ENCODE measurements at regions not wholly inside any gene's neighbourhood (a gene's known extent, or its start where the extent isn't known, plus 50 kb on each side); places are given as distances from the start of the nearest gene placed in this dataset.

DNA sequence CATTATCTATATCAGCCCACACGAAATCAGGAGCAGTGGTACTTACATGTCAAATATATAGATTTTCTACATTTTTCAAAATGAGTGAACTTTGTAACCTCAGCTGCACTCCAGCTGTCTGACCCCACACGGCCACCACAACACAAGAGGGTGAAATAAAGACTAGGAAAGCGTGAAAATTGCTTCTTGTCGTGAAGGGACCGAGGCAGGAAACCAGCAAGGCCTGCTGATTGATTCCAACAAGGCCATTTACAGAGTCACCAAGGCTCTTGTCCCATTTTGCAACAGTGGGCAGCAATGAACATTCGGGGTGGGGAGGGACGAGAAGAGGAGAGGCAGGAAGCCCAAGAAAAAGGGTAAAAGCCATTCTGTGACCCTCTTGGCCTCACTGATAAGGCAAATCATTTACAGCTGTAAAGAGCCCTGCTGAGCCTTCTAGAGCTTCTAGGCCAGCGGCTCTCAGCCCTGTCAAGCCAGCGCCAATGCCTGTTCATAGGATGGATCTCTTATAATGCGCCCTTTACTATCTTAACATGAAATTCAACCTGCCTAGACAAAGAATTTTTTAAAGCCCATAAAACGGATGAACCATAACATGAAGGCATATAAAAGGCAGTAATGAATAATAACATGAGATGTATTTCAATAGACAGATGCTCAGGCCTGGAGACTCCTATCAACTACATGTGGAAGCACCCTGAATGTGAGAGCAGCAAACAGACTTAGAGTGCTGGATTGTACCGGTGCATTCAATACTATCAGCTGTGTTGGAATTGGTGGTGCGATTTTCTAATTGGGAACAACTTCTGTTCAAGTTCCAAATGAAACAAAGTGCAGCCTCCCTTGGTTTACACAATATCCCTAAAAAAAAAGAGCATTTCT, 269.0 kb downstream of the CDCA7 start:
- H3K27me3 ChIP-seq (ENCODE audit: control insufficient read depth in 1 of 2, insufficient read depth in 2 of 2, low read length in 2 of 2) = no peaks in the 10 kb centered on the region
- no peak overlapping the region for H3K9ac ChIP-seq (ENCODE audit: low read length)
- no peaks in the 10 kb centered on the region for H3K36me3 ChIP-seq (ENCODE audit: insufficient read depth, low read length)
- no peaks in the 10 kb centered on the region for H3K9me3 ChIP-seq (ENCODE audit: low read length)
- H3K4me1 ChIP-seq (ENCODE audit: insufficient read depth, low read length) = no peaks in the 10 kb centered on the region
- H3K27ac ChIP-seq (ENCODE audit: low read depth, low read length) = no peak overlapping the region
- H3K4me3 ChIP-seq (ENCODE audit: low read depth in 1 of 2, low read length in 2 of 2) = no peak overlapping the region

DNA sequence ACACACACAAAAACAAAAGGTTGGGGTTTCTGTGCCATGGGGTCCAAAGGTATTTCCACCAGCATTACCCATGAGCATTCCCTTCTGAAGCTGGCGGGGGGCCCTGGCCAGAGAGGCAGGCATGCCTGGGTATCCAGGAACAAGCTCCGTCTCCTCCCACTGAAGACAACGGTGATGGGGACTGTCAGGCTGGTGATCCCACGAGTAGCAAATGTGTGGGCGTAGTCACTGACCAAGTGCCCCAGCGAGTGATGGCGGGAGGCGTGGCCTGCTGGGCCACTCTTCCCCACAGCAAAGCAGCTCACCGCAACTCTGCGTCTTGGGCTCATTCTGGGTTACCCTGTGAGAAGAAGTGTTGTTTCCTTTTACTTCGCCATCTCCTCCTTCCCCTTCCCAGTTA, 270.6 kb downstream of the CDCA7 start:
- Histone ChIP-seq H3K4me3 (ENCODE audit: low read depth in 1 of 2, low read length in 2 of 2) (no peak overlapping the region), H3K9me3 (ENCODE audit: low read length) (no peaks in the 10 kb centered on the region), H3K27me3 (ENCODE audit: control insufficient read depth in 1 of 2, insufficient read depth in 2 of 2, low read length in 2 of 2) (no peaks in the 10 kb centered on the region), H3K9ac (ENCODE audit: low read length) (no peak overlapping the region), H3K27ac (ENCODE audit: low read depth, low read length) (no peak overlapping the region), H3K4me1 (ENCODE audit: insufficient read depth, low read length) (no peaks in the 10 kb centered on the region), H3K36me3 (ENCODE audit: insufficient read depth, low read length) (no peaks in the 10 kb centered on the region)

GRCh38 chr2:173629076-173629475, 274.4 kb downstream of the CDCA7 start:
- H3K27me3 ChIP-seq (ENCODE audit: control insufficient read depth in 1 of 2, insufficient read depth in 2 of 2, low read length in 2 of 2) = no peaks in the 10 kb centered on the region
- no peak overlapping the region for H3K27ac ChIP-seq (ENCODE audit: low read depth, low read length)
- no peaks in the 10 kb centered on the region for H3K9me3 ChIP-seq (ENCODE audit: low read length)
- no peak overlapping the region for H3K4me3 ChIP-seq (ENCODE audit: low read depth in 1 of 2, low read length in 2 of 2)
- H3K4me1 ChIP-seq (ENCODE audit: insufficient read depth, low read length) = no peaks in the 10 kb centered on the region
- H3K36me3 ChIP-seq (ENCODE audit: insufficient read depth, low read length) = no peaks in the 10 kb centered on the region
- H3K9ac ChIP-seq (ENCODE audit: low read length) = no peak overlapping the region

DNA sequence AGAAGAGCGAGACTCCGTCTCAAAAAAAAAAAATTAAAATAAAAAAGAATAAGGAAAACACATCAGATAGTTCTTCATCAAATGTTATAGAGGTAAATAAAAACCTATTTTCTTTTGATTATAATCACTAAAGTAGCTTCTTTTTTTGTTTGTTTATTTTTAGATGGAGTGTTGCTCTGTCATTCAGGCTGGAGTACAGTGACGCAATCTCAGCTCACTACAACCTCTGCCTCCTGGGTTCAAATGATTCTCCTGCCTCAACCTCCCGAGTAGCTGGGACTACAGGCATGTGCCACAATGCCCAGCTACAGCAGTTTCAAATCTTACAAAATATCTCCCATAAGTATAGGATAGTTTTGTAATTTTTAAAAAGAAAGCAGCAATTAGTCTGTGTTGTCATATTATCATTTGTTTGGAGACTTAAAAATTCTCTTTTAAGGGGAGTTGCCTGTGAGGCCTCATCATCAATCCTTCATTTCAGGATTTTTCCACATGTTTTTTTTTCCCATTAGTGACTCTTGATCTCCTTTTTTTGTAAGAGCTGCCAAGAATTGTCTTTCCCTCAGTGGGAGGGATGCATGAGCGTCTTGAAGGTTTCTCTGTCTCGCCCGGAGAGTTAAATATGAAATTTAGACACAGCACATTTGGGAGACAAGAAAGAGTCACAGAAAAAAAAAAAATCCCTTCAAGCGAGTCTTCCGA, 275.9 kb downstream of the CDCA7 start:
- Histone ChIP-seq H3K36me3 (ENCODE audit: insufficient read depth, low read length) (no peaks in the 10 kb centered on the region), H3K9me3 (ENCODE audit: low read length) (no peaks in the 10 kb centered on the region), H3K4me3 (ENCODE audit: low read depth in 1 of 2, low read length in 2 of 2) (no peak overlapping the region), H3K9ac (ENCODE audit: low read length) (no peak overlapping the region), H3K4me1 (ENCODE audit: insufficient read depth, low read length) (no peaks in the 10 kb centered on the region), H3K27me3 (ENCODE audit: control insufficient read depth in 1 of 2, insufficient read depth in 2 of 2, low read length in 2 of 2) (no peaks in the 10 kb centered on the region), H3K27ac (ENCODE audit: low read depth, low read length) (no peak overlapping the region)

- Histone ChIP-seq H3K36me3 (ENCODE audit: insufficient read depth, low read length) (no peaks in the 10 kb centered on the region), H3K27me3 (ENCODE audit: control insufficient read depth in 1 of 2, insufficient read depth in 2 of 2, low read length in 2 of 2) (no peaks in the 10 kb centered on the region), H3K9me3 (ENCODE audit: low read length) (no peaks in the 10 kb centered on the region), H3K9ac (ENCODE audit: low read length) (no peak overlapping the region), H3K4me3 (ENCODE audit: low read depth in 1 of 2, low read length in 2 of 2) (no peak overlapping the region), H3K4me1 (ENCODE audit: insufficient read depth, low read length) (no peaks in the 10 kb centered on the region), H3K27ac (ENCODE audit: low read depth, low read length) (no peak overlapping the region)
These were observed 276.4 kb downstream of the CDCA7 start for GRCh38 chr2:173631127-173631460.

- Histone ChIP-seq H3K9me3 (ENCODE audit: low read length) (no peaks in the 10 kb centered on the region), H3K9ac (ENCODE audit: low read length) (no peak overlapping the region), H3K4me1 (ENCODE audit: insufficient read depth, low read length) (no peaks in the 10 kb centered on the region), H3K36me3 (ENCODE audit: insufficient read depth, low read length) (no peaks in the 10 kb centered on the region), H3K27ac (ENCODE audit: low read depth, low read length) (no peak overlapping the region), H3K27me3 (ENCODE audit: control insufficient read depth in 1 of 2, insufficient read depth in 2 of 2, low read length in 2 of 2) (no peaks in the 10 kb centered on the region), H3K4me3 (ENCODE audit: low read depth in 1 of 2, low read length in 2 of 2) (no peak overlapping the region)
These were observed 289.5 kb downstream of the CDCA7 start for GRCh38 chr2:173644146-173644545.

GRCh38 chr2:173647681-173648311, 293.1 kb downstream of the CDCA7 start:
- Histone ChIP-seq H3K4me3 (ENCODE audit: low read depth in 1 of 2, low read length in 2 of 2) (no peak overlapping the region), H3K9me3 (ENCODE audit: low read length) (no peaks in the 10 kb centered on the region), H3K36me3 (ENCODE audit: insufficient read depth, low read length) (no peaks in the 10 kb centered on the region), H3K4me1 (ENCODE audit: insufficient read depth, low read length) (peaks cover 4% of the 10 kb centered on the region), H3K27ac (ENCODE audit: low read depth, low read length) (no peak overlapping the region), H3K27me3 (ENCODE audit: control insufficient read depth in 1 of 2, insufficient read depth in 2 of 2, low read length in 2 of 2) (no peaks in the 10 kb centered on the region), H3K9ac (ENCODE audit: low read length) (no peak overlapping the region)

DNA sequence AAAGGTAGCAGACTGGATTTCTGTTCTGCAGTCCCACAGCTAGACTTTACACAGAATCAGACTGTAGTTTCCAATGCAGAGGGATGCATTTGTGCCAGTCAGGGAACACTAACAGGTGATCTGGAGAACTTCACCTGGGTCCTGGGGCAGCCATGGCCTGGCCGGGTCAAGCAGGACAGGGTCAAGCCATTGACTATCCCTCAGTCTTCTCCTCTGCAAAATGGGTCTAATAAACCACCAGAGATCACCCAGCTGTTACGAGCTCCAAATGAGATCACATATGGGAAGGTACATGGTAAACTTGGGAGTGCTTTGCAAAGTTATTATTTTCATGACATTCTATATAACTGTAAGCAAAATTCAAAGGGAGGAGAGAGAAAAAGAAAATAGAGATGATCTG, 294.1 kb downstream of the CDCA7 start:
- peaks cover 7% of the 10 kb centered on the region for H3K4me1 ChIP-seq (ENCODE audit: insufficient read depth, low read length)
- no peaks in the 10 kb centered on the region for H3K9me3 ChIP-seq (ENCODE audit: low read length)
- H3K27me3 ChIP-seq (ENCODE audit: control insufficient read depth in 1 of 2, insufficient read depth in 2 of 2, low read length in 2 of 2) = no peaks in the 10 kb centered on the region
- no peaks in the 10 kb centered on the region for H3K36me3 ChIP-seq (ENCODE audit: insufficient read depth, low read length)
- no peak overlapping the region for H3K4me3 ChIP-seq (ENCODE audit: low read depth in 1 of 2, low read length in 2 of 2)
- no peak overlapping the region for H3K27ac ChIP-seq (ENCODE audit: low read depth, low read length)
- H3K9ac ChIP-seq (ENCODE audit: low read length) = no peak overlapping the region

DNA sequence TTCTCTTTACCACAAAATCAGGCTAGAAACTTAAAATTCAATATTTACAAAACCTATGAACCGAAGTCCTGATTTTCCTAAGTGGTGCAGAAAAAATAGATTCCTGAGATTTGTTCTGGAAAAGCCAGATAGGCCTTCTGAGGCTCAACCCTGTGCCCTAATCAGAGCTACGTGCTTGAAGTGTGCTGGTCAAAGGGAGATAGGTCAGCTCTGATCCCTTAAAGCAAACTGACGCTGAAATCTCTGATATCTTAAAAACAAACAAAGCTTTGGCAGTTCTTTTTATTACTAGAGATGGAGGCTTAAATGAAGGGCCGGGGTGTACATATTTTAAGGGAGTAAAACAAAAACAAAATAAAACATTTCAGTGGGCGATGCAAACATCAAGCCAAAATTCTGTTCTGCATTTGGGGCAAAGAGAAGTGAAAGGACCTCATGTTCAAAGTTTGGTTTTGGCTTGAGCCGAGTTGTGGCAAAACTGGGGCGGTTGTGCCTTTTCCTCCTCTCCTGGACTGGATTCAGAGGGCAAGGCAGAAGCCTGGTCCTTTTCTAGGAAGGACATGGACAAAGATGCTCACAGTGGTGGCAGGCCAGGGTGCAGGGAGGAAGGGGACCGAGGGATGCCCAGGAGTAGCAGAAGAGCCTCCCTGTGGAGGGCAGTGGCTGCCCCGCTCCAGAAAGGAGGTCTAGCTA, 295.0 kb downstream of the CDCA7 start:
- Histone ChIP-seq H3K9ac (ENCODE audit: low read length) (no peak overlapping the region), H3K9me3 (ENCODE audit: low read length) (no peaks in the 10 kb centered on the region), H3K36me3 (ENCODE audit: insufficient read depth, low read length) (no peaks in the 10 kb centered on the region), H3K4me1 (ENCODE audit: insufficient read depth, low read length) (peaks cover 7% of the 10 kb centered on the region), H3K27ac (ENCODE audit: low read depth, low read length) (no peak overlapping the region), H3K27me3 (ENCODE audit: control insufficient read depth in 1 of 2, insufficient read depth in 2 of 2, low read length in 2 of 2) (no peaks in the 10 kb centered on the region), H3K4me3 (ENCODE audit: low read depth in 1 of 2, low read length in 2 of 2) (no peak overlapping the region)

DNA sequence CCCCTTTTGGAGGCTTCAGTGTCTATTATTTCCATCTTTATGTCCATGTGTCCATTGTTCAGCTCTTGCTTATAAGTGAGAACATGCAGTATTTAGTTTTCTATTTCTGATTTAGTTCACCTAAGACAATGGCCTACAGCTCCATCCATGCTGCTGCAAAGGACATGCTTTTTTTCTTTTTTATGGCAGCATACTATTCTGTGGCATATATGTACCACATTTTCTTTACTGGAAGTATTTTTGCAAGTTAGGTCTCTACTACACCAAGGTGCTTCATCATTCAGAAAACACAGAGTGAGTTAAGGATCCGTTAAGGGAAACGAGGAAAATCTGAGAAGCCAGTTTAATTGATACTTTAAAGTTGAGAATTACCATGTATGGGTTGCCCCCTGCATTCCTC, 297.2 kb downstream of the CDCA7 start:
- Histone ChIP-seq H3K4me1 (ENCODE audit: insufficient read depth, low read length) (peaks cover 7% of the 10 kb centered on the region), H3K27ac (ENCODE audit: low read depth, low read length) (no peak overlapping the region), H3K9ac (ENCODE audit: low read length) (no peak overlapping the region), H3K27me3 (ENCODE audit: control insufficient read depth in 1 of 2, insufficient read depth in 2 of 2, low read length in 2 of 2) (no peaks in the 10 kb centered on the region), H3K4me3 (ENCODE audit: low read depth in 1 of 2, low read length in 2 of 2) (no peak overlapping the region), H3K9me3 (ENCODE audit: low read length) (no peaks in the 10 kb centered on the region), H3K36me3 (ENCODE audit: insufficient read depth, low read length) (no peaks in the 10 kb centered on the region)

DNA sequence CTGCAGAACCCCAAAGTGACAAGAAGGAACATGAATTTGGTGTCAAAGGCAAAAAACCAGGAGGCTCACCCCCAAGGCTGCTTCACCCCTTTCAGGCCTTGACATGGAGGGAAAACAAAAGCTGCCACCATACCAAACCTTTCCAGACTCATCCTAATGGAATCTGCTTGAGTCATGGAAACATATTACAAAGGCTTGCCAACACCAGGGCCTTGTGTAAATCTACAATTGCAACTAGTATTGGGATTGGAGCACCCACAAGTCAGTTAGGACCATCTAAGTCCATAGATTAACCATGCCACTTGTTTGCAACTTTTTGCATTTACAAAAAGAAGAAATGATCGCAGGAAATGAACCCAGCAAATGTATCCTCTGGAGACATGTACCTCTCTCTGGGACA, 297.6 kb downstream of the CDCA7 start:
- Histone ChIP-seq H3K27ac (ENCODE audit: low read depth, low read length) (no peak overlapping the region), H3K9ac (ENCODE audit: low read length) (no peak overlapping the region)

More for the DNA sequence above, 297.6 kb downstream of the CDCA7 start:
- Histone ChIP-seq H3K9me3 (ENCODE audit: low read length) (no peaks in the 10 kb centered on the region), H3K36me3 (ENCODE audit: insufficient read depth, low read length) (no peaks in the 10 kb centered on the region), H3K4me3 (ENCODE audit: low read depth in 1 of 2, low read length in 2 of 2) (no peak overlapping the region), H3K27me3 (ENCODE audit: control insufficient read depth in 1 of 2, insufficient read depth in 2 of 2, low read length in 2 of 2) (no peaks in the 10 kb centered on the region), H3K4me1 (ENCODE audit: insufficient read depth, low read length) (peaks cover 7% of the 10 kb centered on the region)
